ENCODE measurements at regions not wholly inside any gene's neighbourhood (a gene's known extent, or its start where the extent isn't known, plus 50 kb on each side); places are given as distances from the start of the nearest gene placed in this dataset.

GRCh38 chr1:200257235-200257634, 152.6 kb downstream of the ZNF281 start:
- intact Hi-C loops (cut with micrococcal nuclease) = no loop called here

GRCh38 chr1:200254602-200255001, 155.2 kb downstream of the ZNF281 start:
- intact Hi-C loops (cut with micrococcal nuclease) = loop anchor here (5.0 kb wide), 1 partner anchor 102 kb away; no protein-coding TSS in a partner anchor

- intact Hi-C loops (cut with micrococcal nuclease) = loop anchor here (5.0 kb wide), 1 partner anchor 102 kb away; no protein-coding TSS in a partner anchor
These were observed 155.9 kb downstream of the ZNF281 start for GRCh38 chr1:200253774-200254495.

GRCh38 chr1:200252531-200252930, 157.3 kb downstream of the ZNF281 start:
- intact Hi-C loops (cut with micrococcal nuclease) = loop anchor here (5.0 kb wide), 1 partner anchor 100 kb away; no protein-coding TSS in a partner anchor

DNA sequence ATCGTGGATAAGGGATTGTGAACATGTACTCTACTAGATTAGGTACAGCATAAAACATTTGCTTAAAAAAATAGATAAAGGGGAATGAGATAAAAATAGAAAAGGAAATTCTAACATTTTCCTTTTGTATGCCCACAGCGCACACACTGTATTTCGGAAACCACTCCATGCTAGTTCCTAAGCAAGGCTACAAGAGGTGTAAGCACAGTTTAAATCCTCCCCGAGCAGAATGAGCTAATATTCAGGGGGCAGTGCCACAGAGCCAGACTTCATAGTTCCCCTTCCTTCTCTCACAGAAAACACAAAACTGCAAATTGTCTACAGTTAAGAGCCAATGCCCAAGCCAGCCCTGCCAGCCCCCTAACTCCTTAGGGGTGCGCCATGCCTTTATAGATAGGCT, 159.4 kb downstream of the ZNF281 start:
- intact Hi-C loops (cut with micrococcal nuclease) = loop anchor here (5.0 kb wide), 1 partner anchor 98 kb away; no protein-coding TSS in a partner anchor

DNA sequence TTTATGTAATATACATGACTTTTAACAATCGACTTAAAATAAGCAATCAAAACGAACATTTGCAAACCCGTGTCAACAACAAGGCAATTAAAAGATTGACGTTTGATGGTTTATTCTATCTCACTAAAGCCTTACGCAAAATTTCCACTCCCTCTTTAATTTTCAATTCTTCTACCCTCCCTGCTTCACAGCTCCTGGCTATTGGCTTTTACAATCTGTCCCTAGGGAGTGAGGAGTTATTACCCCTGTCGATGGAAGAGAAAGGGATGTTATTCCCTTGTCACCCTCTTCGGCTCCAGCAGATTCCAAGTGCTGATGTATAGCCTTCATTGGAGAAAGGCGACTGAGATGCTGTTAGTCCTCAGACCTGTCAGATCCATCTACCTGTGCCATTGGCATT, 161.3 kb downstream of the ZNF281 start:
- intact Hi-C loops (cut with micrococcal nuclease) = no loop called here

GRCh38 chr1:200247518-200247917, 162.3 kb downstream of the ZNF281 start:
- intact Hi-C loops (cut with micrococcal nuclease) = no loop called here

DNA sequence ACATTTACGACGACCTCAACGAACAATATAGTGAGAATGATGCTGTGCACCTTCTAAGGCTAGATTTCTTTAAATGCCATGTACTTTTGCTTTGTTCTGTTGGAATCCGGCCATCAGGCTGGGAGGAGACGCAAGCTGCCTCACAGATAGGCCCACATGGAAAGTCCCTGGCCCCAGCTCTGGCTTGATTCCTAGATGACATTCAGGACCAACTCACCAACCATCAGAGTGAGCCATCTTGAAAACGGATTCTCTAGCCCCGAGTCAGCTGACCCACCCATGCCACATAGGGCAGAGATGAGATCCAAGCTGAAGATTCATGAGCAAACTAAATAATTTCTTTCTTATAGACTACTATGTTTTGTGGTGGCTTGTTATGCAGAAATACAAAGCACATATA, 164.4 kb downstream of the ZNF281 start:
- intact Hi-C loops (cut with micrococcal nuclease) = no loop called here

- intact Hi-C loops (cut with micrococcal nuclease) = no loop called here
These were observed 166.8 kb downstream of the ZNF281 start for GRCh38 chr1:200243042-200243437.

DNA sequence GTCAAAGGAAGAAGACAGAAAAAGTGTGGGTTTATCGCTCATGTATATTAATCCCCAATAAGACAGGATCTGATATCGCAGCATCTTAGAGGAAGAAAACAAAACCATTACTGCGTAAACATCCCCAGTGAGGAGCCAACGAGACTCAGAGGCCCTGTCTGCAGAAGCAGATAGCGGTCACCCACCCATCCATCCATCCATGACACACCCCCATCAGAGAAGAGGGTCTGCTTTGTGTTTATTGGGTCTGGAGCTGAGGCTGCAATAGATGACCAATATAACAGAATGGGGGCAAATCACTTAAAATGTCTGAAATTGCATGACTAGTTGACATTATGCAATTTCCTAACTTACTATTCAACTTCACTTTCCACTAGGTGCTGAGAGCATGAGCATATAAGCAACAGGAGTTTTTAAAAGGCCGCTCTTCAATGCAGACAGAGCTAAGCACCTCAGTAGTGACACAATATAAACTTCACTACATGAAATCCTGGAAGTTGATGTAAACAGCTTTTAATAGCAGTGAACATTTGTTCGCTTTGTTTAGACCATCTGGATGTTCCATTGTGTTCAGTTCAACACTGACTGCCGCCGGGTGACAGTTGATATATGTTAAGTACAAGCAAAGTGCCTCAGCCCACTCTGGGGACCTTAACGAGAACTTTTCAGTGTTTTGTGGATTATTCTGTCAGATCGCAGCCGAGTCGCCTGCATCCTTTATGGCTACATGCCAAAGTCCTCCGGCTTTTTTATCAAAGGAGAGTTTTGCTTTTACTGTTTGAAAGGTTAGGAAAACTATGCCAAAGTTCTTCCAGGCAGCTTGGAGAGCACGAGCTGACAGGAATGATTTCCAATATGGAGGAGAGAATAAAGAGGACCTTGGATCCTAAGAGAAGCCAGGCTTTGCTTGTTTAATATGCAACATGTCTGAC, 167.5 kb downstream of the ZNF281 start:
- intact Hi-C loops (cut with micrococcal nuclease) = no loop called here

- intact Hi-C loops (cut with micrococcal nuclease) = no loop called here
These were observed 169.2 kb downstream of the ZNF281 start for GRCh38 chr1:200240656-200241055.

DNA sequence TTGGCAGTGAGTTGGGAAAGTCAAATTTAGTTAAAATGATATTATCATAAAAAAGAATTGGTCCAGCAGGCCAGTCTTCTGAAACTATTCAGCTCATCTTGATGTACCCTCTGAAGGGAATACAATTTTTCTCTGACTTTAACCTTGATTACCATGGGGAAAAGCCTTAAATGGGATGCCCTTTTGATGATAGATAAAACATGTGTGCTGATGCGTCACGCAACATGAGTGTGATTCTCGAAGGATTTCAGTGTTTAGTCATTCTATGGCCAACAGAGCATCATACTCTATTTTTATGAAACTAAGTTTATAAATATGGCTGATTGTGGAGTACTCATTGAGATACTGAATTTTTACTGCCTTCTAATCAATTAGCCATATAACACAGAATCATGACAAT, 171.5 kb downstream of the ZNF281 start:
- intact Hi-C loops (cut with micrococcal nuclease) = no loop called here

- intact Hi-C loops (cut with micrococcal nuclease) = no loop called here
These were observed 172.8 kb downstream of the ZNF281 start for GRCh38 chr1:200237066-200237465.

DNA sequence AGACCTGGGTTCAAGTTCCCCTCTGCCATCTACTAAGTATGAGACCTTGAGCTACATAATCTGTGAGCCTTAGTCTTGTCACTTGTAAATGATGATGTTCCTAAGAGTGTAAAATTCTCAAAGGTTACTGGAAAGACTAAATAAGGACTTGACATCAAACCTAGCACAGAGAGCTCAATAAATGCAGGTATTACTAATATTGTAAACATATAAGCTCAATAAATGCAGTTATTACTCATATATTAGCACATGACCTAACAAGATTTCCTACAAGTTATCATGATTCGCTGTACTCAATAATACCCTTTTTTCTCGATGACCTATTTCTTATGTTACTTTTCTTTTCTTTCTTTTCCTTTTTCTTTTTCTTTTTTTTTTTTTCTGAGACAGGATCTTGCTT, 174.9 kb downstream of the ZNF281 start:
- intact Hi-C loops (cut with micrococcal nuclease) = no loop called here

GRCh38 chr1:200233393-200233792, 176.4 kb downstream of the ZNF281 start:
- intact Hi-C loops (cut with micrococcal nuclease) = no loop called here

DNA sequence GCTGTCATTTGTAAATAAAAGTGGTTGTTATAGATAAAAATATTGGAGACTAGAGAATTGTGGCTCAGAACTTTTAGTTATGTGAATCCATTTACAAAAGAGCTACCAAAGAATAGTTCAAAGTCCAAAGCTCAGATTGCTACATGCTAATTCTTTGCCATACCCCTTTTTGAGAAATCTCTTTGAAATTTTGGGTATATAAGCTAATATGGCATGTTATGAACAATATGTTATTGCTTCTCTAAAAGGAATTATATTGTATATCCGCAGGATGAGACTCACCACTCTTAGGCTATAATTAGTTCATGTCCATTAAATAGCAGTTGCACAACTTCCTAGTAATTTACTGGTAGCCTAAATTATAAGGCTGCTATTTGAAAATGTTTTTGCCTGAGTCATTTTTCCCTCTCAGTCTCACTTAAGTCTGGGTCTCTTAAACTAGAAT, 178.0 kb downstream of the ZNF281 start:
- intact Hi-C loops (cut with micrococcal nuclease) = no loop called here

GRCh38 chr1:200230671-200231070, 179.2 kb downstream of the ZNF281 start:
- intact Hi-C loops (cut with micrococcal nuclease) = no loop called here

- intact Hi-C loops (cut with micrococcal nuclease) = no loop called here
These were observed 181.3 kb downstream of the ZNF281 start for GRCh38 chr1:200228486-200228885.

GRCh38 chr1:200228081-200228480, 181.8 kb downstream of the ZNF281 start:
- intact Hi-C loops (cut with micrococcal nuclease) = no loop called here
